Esophagus muscularis mucosa (tissue), 3 donors: ENCODE measurements at regions not wholly inside any gene's neighbourhood (a gene's known extent, or its start where the extent isn't known, plus 50 kb on each side); places are given as distances from the start of the nearest gene placed in this dataset.

Source experiments
- CTCF ChIP-seq, 3 experiments: fragments of 200-600 bp in 2 of 3; fragments of 450-650 bp in 1 of 3; sonication (generic) in 2 of 3; IDR thresholded peaks; one replicate each; pipeline ENCODE4 v1.5.1; 2017 to 2019; ENCODE audit warnings: antibody characterized with exemption in 3 of 3, mild to moderate bottlenecking in 2 of 3, moderate library complexity in 1 of 3
- POLR2A ChIP-seq: fragments of 450-650 bp; IDR thresholded peaks from one replicate; pipeline ENCODE4 v1.6.1; 2017; ENCODE audit warnings: antibody characterized with exemption, moderate library complexity, mild to moderate bottlenecking, low read depth

DNA sequence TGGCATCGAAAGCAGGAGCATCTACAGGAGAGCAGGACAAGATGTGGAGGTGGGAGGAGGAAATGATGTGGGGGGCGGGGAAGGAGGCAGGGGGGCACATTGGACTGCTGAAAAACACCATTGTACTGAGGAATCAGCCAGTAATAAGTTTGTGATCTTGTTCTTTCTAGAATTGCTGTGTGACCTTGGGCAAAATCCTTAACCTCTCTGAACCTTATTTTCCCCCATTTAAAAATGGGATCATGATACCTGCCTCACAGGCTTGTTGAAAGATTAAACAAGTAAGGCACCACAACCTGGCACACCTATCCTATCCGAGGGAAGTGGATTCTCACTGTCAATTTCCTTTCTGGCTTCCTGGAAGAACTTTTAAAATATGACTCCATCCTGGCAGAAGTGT is 56.9 kb upstream of the ARRDC4 start:
- no peak for TF ChIP-seq CTCF (IDR thresholded peaks at IDR 0.05)
- no peak for TF ChIP-seq POLR2A
